ENCODE measurements at regions not wholly inside any gene's neighbourhood (a gene's known extent, or its start where the extent isn't known, plus 50 kb on each side); places are given as distances from the start of the nearest gene placed in this dataset.

- TF ChIP-seq TCF7 (IDR thresholded peaks at IDR 0.05; ENCODE audit: borderline replicate concordance) (no peak), IKZF1 (conservative IDR thresholded peaks at IDR 0.05) (no peak), NR2F1 (conservative IDR thresholded peaks at IDR 0.05) (no peak), STAT3 (IDR thresholded peaks at IDR 0.05; ENCODE audit: low read depth, low read length) (no peak), BRCA1 (IDR thresholded peaks at IDR 0.05; ENCODE audit: low read depth, low read length) (no peak)
Measured at GRCh38 chr1:63068626-63069025, 253.7 kb upstream of the FOXD3 start (continued).

DNA sequence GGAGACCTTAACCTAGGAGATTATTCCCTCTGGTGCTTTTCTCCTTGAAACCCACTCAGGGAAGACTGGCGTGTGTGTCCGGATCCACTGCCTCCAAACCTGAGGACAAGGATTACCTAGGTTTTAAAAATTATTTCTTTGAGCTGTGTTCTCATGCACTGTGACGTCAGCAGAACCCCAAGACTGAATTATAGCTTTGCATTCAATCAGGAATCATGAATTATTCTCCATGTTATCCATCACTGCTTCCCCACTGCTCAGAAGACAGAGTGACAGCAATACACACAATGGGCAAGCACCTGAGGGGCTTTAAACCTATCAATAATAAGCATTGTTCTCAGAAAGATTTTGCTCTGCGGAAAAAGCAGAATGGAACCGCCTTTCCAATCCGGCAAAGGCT lies 253.2 kb upstream of the FOXD3 start:
- in situ Hi-C loops (cut with MboI), result no loop called here
- peaks cover 1 to 4% of the 10 kb centered on the region in 2 experiments for H3K27me3 ChIP-seq (replicated peaks in 1 of 2; ENCODE audit: control insufficient read depth in 2 of 2, insufficient read depth in 2 of 2, low read length in 1 of 2)
- DNase-seq (ENCODE audit: low read depth, low spot score) (no peak), FAIRE-seq (no peak), ATAC-seq (no peak)
- CTCF ChIA-PET, result no interaction called here
- H3K79me2 ChIP-seq (ENCODE audit: control insufficient read depth, insufficient read depth, low read length), result no peaks in the 10 kb centered on the region
- H3K9ac ChIP-seq (ENCODE audit: control insufficient read depth, insufficient read depth, low read length), result no peak overlapping the region
- H3K4me3 ChIP-seq, result no peak overlapping the region
- POLR2A ChIA-PET, result no interaction called here
- SMC1A ChIA-PET (ENCODE audit: uncharacterized antibody, unreplicated experiment), result no interaction called here
- no TSS peak for BruUV-seq (replicated peaks)
- no peak overlapping the region for H3K27ac ChIP-seq (ENCODE audit: control insufficient read depth, insufficient read depth)
- intact Hi-C loops (cut with micrococcal nuclease; ENCODE audit: unreplicated experiment), result no loop called here
- 58% methylated on average over 6 of the region's 6 CpGs for WGBS (ENCODE audit: insufficient coverage, insufficient replicate concordance, low lambda C conversion rate, missing lambda C conversion rate)
- H3K9me3 ChIP-seq (replicated peaks; ENCODE audit: control insufficient read depth, insufficient read depth, low read length), result no peaks in the 10 kb centered on the region
- H3K36me3 ChIP-seq (ENCODE audit: control insufficient read depth in 2 of 2, insufficient read depth in 2 of 2, low read length in 1 of 2), result no peaks in the 10 kb centered on the region
- H4K20me1 ChIP-seq (ENCODE audit: control insufficient read depth, insufficient read depth), result no peaks in the 10 kb centered on the region
- no peak overlapping the region for H2AFZ ChIP-seq (ENCODE audit: control insufficient read depth, low read depth, low read length)
- H3K4me1 ChIP-seq (ENCODE audit: control insufficient read depth, insufficient read depth, low read length), result no peaks in the 10 kb centered on the region
- RAD21 ChIA-PET (ENCODE audit: unreplicated experiment), result no interaction called here
- no peak overlapping the region for H3K4me2 ChIP-seq (ENCODE audit: control insufficient read depth, insufficient read depth)
- no peak for TF ChIP-seq NR2C1 (IDR thresholded peaks at IDR 0.05)
- TF ChIP-seq FOS (IDR thresholded peaks at IDR 0.05; ENCODE audit: borderline replicate concordance, extremely low read depth, insufficient read length), result no peak
- TF ChIP-seq MTA3 (IDR thresholded peaks at IDR 0.05; ENCODE audit: borderline replicate concordance, low read length), result no peak
- TF ChIP-seq ATF3 (IDR thresholded peaks at IDR 0.05; ENCODE audit: borderline replicate concordance, extremely low read depth, low read depth, low read length), result no peak
- TF ChIP-seq, protein P1, sequence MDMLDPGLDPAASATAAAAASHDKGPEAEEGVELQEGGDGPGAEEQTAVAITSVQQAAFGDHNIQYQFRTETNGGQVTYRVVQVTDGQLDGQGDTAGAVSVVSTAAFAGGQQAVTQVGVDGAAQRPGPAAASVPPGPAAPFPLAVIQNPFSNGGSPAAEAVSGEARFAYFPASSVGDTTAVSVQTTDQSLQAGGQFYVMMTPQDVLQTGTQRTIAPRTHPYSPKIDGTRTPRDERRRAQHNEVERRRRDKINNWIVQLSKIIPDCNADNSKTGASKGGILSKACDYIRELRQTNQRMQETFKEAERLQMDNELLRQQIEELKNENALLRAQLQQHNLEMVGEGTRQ (IDR thresholded peaks at IDR 0.05; ENCODE audit: borderline replicate concordance, low read depth, low read length), result no peak
- TF ChIP-seq, protein P2, sequence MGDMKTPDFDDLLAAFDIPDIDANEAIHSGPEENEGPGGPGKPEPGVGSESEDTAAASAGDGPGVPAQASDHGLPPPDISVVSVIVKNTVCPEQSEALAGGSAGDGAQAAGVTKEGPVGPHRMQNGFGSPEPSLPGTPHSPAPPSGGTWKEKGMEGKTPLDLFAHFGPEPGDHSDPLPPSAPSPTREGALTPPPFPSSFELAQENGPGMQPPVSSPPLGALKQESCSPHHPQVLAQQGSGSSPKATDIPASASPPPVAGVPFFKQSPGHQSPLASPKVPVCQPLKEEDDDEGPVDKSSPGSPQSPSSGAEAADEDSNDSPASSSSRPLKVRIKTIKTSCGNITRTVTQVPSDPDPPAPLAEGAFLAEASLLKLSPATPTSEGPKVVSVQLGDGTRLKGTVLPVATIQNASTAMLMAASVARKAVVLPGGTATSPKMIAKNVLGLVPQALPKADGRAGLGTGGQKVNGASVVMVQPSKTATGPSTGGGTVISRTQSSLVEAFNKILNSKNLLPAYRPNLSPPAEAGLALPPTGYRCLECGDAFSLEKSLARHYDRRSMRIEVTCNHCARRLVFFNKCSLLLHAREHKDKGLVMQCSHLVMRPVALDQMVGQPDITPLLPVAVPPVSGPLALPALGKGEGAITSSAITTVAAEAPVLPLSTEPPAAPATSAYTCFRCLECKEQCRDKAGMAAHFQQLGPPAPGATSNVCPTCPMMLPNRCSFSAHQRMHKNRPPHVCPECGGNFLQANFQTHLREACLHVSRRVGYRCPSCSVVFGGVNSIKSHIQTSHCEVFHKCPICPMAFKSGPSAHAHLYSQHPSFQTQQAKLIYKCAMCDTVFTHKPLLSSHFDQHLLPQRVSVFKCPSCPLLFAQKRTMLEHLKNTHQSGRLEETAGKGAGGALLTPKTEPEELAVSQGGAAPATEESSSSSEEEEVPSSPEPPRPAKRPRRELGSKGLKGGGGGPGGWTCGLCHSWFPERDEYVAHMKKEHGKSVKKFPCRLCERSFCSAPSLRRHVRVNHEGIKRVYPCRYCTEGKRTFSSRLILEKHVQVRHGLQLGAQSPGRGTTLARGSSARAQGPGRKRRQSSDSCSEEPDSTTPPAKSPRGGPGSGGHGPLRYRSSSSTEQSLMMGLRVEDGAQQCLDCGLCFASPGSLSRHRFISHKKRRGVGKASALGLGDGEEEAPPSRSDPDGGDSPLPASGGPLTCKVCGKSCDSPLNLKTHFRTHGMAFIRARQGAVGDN (IDR thresholded peaks at IDR 0.05), result no peak
- TF ChIP-seq SREBF2 (IDR thresholded peaks at IDR 0.05; ENCODE audit: low read length), result no peak
- no peak for TF ChIP-seq DPF2 (IDR thresholded peaks at IDR 0.05)
- no peak for TF ChIP-seq BMI1 (IDR thresholded peaks at IDR 0.05; ENCODE audit: borderline replicate concordance)
- TF ChIP-seq NRF1 (conservative IDR thresholded peaks at IDR 0.05; ENCODE audit: low read depth, low read length), result no peak
- TF ChIP-seq CREM (IDR thresholded peaks at IDR 0.05; ENCODE audit: low read depth), result no peak
- no peak for TF ChIP-seq RAD51 (IDR thresholded peaks at IDR 0.05)
